HG03135 (cell line): ENCODE measurements at regions not wholly inside any gene's neighbourhood (a gene's known extent, or its start where the extent isn't known, plus 50 kb on each side); places are given as distances from the start of the nearest gene placed in this dataset.

Experiments
- ATAC-seq: cut with Tn5 transposase; IDR thresholded peaks from one replicate; pipeline ENCODE4 v1.9.1; 2021; ENCODE audit warnings: mild to moderate bottlenecking, moderate library complexity; ENCODE audit not compliant: unreplicated experiment

DNA sequence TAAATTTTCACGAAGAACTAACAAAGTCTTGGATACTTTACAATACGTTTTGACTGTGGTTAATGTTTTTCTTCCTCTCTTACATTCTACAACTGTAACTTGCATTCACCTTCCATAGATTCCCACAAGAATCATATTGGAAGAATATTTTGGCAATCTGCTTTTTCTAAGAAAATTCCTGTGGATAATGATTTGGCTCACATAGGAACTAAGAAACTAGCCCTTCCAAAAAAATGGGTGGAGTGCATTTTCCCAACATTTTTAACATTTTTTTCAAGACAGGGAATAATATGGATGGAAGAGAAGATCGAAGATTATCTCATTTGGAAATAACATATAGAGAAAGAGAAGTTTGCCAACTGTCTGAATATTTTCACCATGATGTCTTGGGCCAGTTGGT lies 256.9 kb upstream of the POU2AF2 start:
- ATAC-seq, result no peak

DNA sequence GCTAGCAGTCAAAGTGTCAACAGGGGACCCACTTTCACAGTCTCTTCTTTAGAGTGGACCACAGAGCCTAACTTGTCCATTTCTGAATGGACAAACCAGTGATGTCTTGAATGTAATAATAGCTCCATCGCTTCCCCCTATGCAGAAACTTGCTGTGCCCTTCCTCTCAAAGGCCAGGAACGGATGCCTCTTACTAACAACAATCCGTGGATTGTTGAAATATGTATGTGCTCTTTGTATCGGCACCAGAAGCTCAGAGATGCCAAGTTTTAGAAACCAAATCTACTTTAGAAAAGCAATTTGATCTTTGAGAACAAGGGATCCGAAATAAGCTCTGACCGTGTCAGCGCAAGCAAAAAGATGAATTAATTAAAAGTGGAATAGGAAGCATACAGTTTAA lies 259.5 kb upstream of the POU2AF2 start:
- ATAC-seq, result no peak

DNA sequence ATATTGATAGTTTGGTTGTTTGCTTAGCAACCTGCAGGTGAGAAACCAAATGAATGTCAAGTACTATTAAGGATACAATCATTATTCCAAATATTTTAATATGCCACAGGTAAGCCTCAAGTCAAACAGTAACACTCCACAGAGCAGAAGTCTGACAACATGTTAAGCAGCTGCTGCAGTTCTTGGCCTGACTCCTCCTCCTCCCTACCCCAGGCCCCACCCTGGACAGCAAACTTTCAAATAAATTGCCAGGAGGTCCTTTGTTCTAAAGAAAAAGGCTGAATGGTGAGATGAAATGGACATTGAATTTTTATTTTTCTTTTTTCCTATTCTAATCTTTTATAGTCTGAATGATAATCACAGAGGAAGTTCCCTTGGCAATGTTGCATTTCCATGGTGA lies 260.0 kb upstream of the POU2AF2 start:
- ATAC-seq, result no peak

DNA sequence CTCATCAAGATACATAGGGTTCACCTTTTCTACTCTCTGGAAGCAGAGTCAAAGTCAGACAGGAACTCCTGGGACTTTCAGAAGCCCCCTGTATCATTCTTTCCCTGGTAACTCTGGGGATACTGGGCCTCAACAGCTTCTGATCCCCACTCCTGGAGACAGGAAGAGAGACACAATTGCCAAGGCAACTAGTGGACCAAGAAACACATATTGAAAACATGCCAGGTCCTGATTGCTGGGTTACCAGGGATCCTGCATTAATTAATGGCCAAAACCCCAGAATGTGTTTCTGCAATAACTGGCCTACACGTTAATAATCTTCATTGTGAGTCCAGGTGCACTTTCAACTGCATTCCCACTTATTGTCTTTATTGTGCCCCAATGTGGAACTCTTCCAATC lies 260.8 kb upstream of the POU2AF2 start:
- no peak for ATAC-seq

DNA sequence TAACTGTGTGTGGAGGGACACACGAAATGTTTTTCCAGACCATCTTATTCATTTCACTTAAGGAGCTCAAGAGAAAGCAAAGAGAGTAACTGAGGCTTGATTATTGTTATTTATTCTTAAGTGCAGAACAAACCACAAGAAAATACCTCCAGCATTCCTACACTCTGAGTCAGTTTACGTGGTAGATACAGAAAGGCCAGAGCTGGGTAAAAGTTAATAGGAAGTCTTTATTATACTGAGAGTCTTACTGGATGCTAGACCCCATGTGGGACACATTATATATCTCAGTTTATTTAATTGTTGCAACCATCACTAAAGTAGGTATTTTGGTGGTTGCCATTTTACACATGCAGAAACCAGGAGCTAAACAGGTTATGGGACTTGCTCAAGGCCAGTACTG lies 261.4 kb upstream of the POU2AF2 start:
- ATAC-seq, result no peak

- ATAC-seq, result no peak
These were observed 263.3 kb upstream of the POU2AF2 start for GRCh38 chr11:110982214-110982613.

- ATAC-seq, result no peak
These were observed 265.8 kb upstream of the POU2AF2 start for GRCh38 chr11:110979696-110980095.

DNA sequence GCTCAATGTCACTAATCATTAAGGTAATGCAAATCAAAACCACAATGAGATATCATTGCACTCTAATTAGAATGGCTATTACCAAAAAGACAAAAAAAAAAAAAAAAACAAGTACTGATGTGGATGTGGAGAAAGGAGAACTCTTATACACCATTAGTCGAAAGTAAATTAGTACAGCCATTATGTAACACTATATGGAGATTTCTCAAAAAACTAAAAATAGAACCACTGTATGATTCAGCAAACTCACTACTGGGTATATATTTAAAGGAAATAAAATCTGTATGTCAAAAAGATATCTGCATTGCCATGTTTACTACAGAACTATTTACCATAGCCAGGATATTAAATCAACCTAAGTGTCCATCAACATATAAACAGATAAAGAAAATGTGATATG lies 265.4 kb upstream of the ARHGAP20 start:
- no peak for ATAC-seq

DNA sequence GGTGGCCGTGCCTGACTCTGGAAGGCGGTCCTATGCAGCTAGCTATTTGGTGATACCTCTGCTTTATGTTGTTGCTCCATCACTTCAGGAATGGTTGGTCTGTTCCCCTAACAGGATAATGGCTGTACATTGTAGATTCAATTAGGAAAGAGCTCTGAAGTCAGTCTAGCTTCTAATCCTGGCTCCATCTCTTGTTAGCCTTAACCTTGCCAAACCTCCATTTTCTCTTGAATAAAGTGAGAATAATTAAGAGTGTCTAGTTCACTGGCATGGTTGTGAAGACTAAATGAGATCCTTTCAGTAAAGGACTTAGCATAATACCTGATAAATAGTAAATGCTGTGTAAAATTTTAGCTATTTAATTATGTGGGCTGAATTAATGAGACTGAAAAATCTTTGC lies 262.5 kb upstream of the ARHGAP20 start:
- ATAC-seq, result no peak

- no peak for ATAC-seq
These were observed 261.3 kb upstream of the ARHGAP20 start for GRCh38 chr11:110973401-110973980.

GRCh38 chr11:110972640-110973039 lies 260.4 kb upstream of the ARHGAP20 start:
- no peak for ATAC-seq

GRCh38 chr11:110972106-110972505 lies 259.9 kb upstream of the ARHGAP20 start:
- ATAC-seq, result no peak

DNA sequence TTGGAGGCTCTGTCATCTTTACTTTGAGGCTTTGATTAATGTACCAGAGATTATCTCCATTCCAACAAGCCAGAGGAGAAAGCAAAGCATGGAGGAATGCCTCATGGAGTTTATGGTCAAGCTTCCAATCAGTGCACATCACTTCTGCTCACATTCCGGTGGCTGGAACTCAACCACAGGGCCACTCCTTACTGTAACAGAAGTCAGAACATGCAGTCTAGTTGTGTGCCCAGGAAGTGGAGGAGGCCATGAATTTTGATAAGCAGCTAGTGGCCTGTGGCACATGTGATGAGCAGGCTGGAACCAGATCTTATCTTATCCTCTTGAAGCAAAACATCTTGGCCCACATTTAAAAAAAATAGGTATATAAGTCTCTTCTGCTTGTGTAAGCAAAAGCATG lies 258.9 kb upstream of the ARHGAP20 start:
- ATAC-seq, result no peak

GRCh38 chr11:110968348-110969062 lies 256.3 kb upstream of the ARHGAP20 start:
- no peak for ATAC-seq

DNA sequence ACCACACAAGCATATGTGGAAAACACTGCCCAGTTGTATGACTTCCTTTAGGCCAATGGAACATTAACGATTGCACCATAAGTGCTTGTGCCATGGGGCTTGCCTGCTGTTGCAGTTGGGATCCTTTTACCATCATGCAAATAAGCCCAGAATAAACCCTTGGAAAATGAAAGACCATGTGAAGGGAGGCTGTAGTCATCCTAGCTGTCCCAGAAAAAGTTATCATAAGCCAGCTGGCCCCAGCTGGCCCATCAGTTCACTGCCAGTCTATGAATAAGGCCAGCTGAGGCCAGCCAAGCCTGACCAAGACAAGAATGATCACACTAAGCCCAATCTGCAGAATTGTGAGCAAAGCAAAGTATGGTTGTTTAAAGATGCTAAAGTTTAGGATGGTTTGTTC lies 253.9 kb upstream of the ARHGAP20 start:
- ATAC-seq, result no peak

DNA sequence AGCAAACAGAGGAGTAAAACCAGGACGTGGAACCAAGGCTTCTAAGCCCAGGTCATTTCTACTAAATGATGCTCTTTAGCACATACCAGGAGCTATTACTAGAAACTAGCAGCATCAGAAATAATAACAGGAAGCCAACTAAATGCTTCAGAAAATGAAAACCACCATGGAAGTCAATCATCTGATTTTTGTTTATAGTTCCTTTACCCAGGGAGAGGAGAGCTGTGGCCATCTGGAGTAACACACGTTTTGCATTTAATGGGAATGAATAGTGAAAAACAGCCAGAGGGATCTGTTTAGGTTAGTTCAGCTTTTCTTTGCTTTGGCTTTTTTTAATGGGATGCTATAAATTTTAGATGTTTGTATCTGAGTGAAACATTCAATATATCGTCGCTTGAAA lies 250.7 kb upstream of the ARHGAP20 start:
- ATAC-seq, result no peak

DNA sequence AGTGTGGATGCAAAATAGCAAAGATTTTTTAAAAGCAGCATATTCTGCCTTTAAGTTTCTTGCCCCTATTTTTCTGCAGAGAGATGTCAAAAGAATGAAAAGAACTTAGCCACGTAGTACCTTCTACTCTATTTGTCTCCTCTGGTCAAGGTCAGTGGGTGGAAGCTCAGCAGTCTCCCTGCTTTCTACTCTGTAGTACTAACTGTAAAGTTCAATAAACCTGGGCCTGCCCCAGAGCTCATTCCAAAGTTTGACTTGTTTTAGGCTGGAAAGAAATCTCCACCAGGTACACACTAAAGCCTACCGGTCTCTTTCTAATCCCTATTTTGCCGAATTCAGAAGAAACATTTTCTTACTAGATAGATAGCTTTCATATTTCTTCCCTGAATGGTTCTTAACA lies 247.9 kb upstream of the ARHGAP20 start:
- no peak for ATAC-seq

- ATAC-seq, result no peak
These were observed 246.0 kb upstream of the ARHGAP20 start for GRCh38 chr11:110958216-110958615.

DNA sequence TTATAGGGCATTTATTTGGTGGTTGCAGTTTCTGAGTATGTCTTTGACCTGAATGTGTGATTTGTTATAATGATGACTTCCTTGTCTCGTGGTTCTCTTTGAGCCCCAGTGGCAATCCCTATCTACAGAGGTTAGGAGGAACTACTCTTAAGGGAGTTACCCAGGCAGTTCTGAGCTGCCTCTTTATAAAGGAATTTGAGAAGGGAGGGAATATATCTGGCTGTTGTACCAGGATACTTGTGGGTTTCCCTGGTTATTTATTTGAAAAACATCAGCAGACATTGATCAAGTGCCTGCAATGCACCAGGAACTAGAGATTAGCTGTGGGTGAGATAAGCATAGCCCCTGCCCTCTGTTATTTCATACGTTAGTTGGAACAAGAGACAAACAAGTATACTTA lies 243.5 kb upstream of the ARHGAP20 start:
- ATAC-seq, result no peak

GRCh38 chr11:110951950-110952503 lies 239.8 kb upstream of the ARHGAP20 start:
- ATAC-seq, result no peak

GRCh38 chr11:110951037-110951949 lies 239.1 kb upstream of the ARHGAP20 start:
- no peak for ATAC-seq

DNA sequence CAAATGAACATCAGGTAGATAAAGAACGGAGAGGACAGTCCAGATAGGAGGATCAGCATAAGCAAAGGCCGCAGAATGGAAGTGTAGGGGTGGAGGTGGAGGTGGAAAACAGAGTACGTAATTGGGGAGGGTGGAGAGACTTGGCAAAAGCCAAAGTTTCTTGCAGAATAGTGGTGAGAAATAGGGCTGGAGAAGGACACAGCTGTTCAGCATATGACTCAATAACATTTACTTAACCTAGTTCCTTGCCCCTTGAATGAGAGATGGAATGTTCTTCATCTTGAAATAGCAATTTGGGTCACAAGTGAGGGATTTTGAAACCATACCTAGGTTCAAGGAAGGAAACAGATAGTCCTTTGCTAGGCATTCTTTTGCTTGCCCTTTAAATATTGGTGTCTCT lies 235.9 kb upstream of the ARHGAP20 start:
- no peak for ATAC-seq
